IPS-NIHi7 (cell line): ENCODE measurements at regions not wholly inside any gene's neighbourhood (a gene's known extent, or its start where the extent isn't known, plus 50 kb on each side); places are given as distances from the start of the nearest gene placed in this dataset.

Source experiments
- DNase-seq: peaks from one replicate; pipeline ENCODE4 v3.0.0; 2012; ENCODE audit warnings: mixed read lengths; ENCODE audit errors: extremely low spot score

DNA sequence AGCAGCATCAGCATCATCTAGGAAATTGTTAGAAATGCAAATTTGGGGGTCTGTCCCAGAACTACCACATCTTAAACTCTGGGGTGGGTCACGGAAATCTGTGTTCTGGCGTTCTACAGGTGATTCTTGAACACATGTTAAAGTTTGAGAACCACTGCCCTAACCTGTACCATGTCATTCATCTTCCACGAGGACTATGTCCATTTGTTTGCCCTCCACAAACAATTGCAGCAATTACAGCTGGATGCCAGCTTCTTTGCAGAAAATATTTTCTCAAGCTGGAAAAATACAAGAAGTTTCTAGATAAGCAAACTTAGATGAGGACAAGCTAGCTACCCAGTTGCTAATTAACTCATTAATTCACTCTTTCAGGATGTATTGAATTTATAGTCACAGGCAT lies 54.1 kb downstream of the MAFB start:
- no peak for DNase-seq

DNA sequence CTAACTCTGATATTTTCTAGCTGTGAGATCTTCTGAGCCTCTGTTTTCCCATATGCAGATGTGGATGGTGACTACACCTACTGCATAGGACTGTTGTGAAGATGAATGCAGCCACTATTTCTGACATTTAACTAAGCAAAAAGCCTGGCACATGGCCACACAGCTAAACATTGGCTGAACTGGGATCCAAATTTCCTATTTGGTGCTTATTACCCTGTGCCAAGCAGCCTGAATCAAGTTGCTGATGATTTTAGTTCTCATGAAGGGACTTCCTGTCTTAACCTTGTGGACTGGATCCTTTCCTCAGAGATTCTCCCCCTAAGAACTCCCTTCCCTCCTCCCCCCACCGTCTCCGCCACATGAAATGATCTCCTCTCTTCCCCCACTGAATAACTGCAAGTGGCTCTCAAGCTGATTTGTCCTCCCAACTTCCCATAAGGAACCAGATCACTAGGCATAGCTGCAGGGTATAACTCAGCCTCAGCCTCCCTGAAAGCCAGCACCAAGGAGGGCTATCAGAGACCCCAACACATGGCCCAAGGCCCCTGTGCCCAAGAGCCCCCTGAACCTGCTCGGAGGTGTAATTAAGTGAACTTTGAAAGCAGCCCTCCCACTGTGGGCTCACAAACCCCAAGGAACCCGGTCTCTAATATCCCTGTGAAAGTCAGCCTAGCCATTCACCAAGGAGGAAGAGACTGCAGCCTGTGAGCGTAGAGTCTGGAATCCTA lies 55.7 kb downstream of the MAFB start:
- DNase-seq, result no peak

DNA sequence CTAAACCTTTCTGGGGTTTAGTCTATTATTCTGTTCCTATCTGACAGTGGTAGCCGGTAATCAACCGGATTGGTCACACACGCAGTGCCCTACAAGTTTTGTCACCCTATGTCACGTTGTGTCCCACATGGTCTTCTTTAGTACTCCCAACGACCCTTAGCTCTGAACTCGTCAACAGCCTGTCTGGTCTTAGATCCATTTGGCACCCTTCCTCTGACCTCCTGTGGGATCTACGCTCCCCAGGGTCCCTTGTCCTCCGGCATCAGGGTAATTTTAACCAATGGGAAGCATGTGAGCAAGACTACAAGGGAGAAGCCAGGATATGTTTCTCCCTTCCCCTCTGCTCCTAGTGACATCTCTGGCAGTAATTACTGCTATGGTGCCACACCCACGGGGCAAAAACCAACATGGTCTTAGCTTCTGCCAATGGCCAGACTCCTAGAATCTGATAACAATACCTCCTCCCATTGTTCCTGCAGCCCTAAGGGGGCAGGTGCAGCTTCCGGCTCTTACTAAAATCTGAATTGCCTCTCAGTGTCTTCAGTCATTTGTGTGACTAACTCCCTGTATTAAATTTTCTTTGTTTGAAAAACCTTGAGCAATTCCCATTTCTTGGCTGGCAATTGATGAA lies 56.6 kb downstream of the MAFB start:
- no peak for DNase-seq

DNA sequence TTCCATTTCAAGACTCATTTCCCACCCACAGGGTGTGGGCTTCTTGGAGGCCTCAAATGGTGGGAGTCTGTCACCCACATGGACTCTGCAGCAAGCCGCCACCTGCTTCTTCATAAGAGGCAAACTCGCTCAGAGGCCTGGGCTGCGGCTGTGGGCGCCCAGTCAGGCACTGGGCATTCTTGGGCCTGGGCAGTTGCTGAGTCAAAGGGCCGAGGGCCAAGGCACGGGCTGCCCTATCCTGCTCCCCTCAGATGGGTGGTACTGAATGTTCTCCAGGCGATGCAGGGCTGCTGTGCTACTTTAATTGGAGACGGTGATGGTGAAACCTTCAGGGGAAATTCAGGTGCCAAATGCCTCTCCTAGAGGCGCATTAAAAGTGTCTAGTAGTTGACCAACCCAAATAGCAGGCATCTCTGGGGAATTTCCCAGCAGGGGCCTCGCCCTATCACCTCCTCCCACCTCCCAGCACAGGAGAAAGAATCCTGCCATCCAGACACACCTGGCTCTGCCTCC lies 57.9 kb downstream of the MAFB start:
- no peak for DNase-seq

DNA sequence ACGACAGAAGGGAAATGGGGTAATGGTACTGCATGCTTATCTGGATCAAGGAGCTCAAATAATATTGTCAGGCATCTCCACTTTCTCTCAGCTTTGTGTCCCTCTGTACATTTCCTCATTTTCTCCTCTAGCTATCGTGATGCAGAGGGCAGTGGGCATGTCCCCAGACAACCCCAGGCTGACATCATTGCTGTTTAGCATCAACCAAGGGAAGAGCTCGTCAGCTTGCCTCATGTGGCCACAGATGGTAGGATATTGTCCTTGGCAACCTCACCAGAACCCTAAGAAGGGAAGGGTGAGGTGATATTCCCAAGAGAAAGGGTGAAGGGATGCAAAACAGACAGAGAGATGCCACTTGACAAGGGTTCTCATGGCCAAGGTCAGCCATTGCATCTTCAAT lies 58.3 kb downstream of the MAFB start:
- no peak for DNase-seq

DNA sequence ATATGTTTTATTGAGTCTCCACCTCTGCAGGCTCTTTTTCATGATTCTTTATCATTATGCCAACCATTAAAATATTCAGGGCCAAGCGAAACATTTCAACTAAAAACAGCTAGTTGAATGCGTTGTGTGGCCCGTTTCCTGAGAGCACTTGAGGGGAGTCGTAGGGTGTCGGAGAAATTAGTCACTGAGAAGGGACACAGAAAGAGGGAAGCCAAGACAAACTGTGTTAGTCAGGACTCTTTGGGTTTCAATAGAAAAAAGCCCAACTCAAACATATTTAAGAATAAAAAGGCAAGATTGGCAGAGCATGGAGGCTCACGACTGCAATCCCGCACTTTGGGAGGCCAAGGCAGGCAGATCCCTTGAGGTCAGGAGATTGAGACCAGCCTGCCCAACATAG lies 58.9 kb downstream of the MAFB start:
- DNase-seq, result no peak

DNA sequence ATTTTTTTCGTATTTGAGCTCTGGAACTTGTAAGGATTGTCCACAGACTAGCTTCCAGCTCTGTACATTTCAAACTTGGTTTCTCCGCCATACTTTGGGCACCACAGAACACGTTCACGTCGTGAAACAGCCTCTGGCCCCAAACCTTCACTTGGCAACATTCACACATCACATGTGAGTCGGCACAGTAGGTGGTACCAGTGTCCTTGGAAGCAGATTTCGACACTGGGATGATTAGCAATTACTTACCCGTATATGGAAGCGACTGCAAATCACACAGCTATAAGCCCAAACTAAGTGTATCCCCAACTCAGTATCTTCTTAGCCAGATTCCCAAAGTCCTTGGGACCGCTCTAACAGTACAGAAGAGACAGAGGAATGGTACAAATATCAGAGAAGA lies 60.2 kb downstream of the MAFB start:
- DNase-seq, result no peak

DNA sequence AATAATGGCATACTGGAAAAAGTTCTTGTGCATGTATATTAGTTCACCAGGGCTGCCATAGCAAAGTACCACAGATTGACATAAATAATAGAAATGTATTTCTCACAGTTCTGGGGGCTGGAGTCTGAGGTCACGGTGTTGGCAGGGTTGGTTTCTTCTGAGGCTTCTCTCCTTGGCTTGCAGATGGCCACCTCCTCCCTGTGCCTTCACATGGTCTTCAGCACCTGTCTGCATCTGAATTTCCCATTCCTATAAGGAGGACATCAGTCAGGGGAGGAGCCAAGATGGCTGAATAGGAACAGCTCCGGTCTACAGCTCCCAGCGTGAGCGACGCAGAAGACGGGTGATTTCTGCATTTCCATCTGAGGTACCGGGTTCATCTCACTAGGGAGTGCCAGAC lies 70.0 kb downstream of the MAFB start:
- DNase-seq, result peak; percentile 3

DNA sequence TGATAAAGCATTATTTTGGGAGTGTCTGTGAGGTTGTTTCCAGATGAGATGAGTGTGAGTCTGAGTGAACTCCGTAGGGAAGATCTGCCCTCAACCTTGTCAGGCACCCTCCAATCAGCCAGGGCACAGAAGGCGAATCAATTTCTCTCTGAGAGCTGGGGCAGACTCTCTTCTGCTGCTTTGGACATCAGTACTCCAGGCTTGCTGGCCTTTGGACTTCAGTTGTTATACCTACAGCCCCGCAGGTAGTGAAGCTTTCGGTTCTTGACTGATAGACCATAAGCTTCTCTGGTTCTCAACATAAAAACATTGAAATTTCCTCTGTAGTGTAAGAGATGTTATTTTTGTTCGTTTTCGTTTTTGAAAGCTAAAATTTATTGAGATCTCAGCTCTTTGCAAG lies 71.4 kb downstream of the MAFB start:
- no peak for DNase-seq

DNA sequence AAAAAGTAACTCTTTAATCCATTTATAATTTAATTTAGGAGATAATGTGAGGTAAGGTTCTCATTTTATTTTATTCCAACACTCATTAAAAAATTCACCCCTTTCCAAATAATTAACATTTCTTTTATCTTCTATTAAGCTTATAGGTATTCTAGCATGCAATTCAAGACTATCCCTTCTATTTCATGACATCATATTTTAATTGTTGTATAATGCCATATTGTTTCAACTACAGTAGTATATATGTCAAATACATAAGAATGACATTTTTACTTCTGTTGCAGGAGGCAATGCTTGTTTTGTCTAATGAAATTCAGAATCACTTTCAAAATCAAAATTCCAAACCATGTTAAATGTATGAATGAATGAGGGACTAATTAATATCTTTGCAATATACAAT lies 76.2 kb downstream of the MAFB start:
- DNase-seq, result no peak

DNA sequence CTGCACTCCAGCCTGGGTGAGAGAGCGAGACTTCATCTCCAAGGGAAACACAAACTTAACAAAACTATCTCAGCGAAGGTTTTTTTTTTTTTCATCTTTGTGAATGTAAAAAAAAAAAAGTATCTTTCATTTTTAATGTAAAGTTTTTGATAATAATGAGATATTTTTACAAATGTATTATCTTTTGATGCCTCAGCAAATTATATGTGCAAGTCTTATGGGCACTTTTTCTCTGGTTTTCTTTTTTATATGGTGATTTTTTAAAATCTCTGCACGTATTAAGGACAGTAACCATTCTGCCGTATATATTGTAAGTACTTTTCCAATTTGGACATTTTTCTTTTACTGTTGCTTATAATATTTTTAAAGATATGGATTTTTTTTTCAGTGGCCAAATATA lies 76.8 kb downstream of the MAFB start:
- DNase-seq, result no peak

DNA sequence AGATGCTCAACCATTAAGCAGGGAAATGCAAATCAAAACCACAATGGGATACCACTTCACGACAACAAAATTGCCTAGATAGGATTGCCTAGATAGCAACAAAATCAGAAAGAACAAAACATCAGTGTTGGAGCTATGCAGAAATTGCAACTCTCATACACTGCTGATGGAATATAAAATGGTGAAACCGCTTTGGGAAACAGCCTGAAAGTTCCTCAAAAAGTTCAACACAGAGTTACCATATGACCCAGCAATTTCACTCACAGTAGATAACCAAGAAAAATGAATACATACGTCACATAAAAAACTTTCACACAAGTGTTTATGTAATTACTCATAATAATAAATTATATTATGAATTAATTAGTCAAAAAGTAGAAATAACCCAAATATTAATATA lies 78.3 kb downstream of the MAFB start:
- no peak for DNase-seq

DNA sequence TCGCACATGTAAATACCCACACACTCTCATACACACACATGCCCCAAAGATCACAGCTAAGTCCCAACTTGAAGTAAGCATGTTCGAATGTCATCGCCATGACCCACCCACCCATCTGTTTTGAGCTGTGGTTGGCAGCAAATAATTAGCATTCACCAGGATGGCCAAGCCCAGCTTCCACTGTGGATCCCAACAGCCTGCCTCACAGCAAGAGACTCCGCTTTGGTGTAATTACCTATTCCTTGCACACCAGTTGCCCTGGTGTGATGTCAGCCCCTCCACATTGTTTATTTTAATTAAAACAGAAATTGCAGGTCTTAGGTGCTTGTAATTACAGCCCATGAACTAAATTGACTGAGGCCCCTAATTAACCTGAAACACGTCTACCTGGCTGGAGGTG lies 81.1 kb downstream of the MAFB start:
- no peak for DNase-seq

DNA sequence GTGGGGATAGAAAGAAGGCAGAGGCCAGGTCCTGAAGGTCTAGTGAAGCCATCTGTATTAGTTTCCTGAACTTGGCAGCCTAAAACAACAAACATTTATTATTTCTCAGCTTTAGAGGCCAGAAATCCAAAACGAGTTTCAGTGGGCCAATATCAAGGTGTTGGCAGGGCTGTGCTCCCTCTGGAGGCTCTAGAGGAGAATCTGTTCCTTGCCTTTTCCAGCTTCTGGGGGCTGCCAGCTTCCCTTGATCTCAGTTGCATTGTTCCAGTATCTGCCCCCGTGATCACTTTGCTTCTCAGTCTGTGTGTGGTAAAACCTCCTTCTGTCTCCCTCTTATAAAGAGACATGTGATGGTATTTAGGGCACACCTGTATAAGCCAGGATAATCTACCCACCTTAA lies 82.4 kb downstream of the MAFB start:
- no peak for DNase-seq

DNA sequence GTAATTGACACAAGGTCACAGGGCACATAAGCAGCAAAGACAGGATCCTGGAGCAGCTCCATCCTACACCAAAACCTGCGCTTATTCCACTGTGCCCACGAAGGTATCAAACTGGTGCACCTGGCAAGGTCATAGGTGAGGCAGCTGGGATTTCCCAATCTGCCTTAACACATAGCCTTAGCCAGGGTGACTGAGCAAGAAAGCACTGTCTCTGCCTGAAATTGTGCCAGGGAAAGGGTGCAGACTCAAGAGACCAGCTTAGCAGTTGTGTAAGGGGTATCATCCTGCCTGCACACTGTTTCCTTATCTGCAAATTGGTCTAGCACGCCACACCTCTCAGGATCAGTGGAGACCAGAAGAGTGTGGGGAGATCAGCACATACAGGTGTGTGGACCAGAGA lies 82.8 kb downstream of the MAFB start:
- no peak for DNase-seq

DNA sequence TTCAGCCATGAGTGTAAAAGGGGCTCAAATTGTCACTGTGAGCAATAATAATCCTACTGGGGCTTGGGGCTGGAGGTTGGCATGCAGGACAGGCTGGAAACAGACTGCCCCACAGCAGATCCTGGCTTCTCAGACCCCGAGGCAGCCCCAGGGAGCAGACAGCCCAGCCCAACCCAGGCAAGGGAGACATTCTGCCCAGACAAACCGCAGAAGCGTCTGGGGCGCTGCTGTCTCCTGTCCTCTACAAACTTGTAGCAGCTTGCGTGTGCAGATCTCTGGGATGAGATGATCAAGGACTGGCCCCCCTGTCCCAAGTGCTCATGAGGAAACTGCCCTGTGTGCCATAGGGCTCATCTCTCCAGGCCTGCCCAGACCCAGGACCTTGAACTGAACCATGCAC lies 84.6 kb downstream of the MAFB start:
- DNase-seq, result no peak

DNA sequence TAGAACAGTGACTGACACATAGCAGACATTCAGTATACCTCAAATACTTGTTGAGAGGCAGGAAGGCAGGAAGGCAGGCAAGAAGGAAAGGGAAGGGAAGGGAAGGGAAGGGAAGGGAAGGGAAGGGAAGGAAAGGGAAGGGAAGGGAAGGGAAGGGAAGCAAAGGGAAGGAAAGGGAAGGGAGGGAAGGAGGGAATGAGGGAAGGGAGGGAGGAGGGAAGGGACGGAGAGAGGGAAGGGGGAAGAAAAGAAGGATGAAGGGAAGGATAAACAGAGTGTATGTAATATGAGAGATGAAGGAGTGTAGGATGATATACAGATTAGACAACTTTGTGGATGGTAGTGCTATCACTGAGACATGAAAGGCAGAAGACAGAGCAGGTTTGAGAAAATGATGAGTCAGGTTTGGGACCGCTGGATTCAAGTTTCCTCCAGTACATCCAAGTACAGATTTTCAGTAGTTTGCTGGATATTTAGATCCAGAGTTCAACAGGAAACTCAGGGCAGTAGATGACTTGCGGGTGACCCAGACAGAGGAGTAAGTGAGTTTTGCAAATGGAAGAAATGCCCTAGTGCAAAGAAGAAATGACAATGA lies 85.9 kb downstream of the MAFB start:
- DNase-seq, result no peak

DNA sequence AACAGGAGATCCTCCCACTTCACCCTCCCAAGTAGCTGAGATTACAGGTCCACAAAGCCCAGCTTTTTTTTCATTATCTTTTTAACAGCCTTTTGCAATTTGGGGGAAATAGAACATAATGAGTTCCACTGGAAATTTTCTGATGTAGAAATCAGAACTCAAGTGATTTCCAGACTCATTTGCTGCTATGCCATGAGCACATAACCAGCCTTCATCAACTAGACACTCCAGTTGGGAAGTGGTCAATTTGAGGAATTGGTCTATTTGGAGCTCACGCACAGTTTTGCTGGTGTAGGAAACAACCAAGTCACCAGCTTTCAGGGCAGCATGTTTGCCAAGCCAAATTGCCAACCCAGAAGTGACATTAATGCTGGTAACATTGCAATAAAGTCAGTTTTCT lies 86.7 kb downstream of the MAFB start:
- DNase-seq, result no peak

DNA sequence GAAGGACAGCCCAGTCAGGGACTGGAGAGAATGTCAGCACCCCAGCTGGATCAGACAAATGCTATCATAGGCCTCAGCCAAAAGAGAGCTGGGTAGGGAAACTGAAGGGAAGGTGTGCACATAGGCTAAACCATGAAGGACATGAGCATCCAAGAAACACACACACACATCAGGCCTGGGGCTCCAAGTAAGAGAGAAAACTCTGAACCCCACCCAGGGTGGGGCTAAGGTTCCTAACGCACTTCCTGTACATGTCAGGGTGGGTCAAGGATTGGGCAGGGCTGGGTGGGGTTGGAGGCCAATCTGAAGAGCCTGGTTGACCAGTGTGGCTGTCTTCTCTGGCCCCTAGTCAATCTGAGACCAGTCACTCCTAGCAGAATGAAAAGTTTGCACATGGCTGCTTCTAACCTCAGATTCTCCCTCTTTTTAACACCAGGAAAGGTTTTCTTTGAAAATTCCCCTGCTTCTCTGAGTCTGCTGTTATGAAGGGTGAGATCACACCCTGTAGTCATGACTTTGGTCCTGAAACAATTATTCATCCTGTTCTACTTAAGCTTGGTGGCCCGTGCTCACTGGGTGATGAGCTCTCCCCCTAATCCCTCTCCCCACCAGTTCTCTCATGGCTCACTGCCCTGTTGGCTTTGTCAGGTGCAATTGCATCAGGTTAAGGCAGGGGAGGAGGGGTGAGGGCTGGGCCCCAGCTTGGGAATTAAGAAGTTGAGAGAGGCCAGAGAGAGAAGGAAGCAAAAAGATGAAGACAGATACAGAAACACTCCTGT lies 88.4 kb downstream of the MAFB start:
- no peak for DNase-seq

DNA sequence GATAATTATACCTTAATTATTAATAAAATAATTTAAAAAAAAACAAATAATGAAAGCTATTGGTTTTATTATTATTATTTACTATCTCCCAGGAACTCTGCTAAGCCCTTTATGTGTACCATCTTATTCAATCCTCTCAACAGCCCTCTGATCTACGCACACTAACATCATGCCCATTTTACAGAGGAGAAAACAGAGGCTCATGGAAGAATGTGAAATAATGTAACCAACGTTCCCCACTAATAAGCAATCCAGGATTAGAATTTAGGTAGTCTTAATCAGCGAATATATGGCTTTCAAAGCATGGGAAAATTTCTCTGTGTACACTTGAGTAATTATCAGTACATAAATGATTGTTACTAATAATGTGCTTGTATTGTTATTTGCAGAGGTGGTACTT lies 89.0 kb downstream of the MAFB start:
- no peak for DNase-seq

DNA sequence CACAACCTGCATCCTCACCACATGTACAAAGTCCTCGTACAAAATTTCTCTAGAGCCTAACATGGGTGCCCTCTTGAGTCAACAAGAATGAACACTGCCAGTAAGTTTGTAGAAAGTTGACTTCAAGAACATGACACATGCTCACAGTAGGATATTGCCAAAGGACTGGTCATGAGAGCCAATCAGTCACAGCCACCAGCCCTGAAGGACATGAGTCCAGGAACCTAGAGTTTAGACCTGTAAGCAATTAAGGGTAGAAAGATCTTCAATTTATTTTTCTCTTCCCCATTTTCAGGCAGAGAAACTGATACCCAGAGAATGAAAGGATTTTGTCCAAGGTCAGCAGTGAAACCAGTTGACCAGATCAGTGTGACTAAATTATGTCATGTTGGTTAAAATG lies 96.1 kb downstream of the MAFB start:
- DNase-seq, result no peak

DNA sequence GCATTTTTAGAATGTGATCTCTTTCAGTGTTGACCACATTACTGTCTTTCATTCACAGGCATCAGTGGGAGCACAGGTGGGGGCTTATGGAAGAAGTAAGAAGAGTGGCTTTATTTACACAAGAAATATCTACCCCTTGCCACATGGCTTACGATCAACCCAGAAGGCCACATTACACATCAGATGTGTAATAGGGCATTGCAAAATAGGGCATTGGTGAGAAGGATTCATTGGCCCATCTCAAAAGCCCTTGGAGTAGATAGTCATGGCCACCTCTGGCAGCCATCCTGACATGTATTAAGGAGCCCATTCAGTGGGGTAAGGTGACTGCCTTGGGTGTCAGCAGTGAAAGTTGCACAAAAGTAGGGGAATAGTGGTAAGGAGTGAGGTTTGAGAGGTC lies 97.5 kb downstream of the MAFB start:
- DNase-seq, result no peak

DNA sequence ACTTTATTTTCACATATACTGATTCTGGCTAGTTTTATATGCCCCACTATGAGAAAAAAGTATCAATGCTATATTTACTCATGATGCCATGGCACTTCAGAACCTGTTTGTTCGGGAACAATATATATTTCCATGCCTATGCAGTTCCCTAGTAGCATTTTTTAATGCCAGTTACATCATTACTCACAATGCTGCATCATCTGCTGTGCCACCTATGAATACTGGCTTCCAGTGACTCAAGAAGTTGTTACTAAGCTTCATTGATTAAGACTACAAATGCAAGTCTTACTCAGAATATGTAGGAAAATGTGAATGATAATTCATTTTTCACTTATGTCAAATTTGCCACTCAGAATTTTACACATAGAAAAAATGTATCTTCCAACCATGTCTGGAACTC lies 97.9 kb downstream of the MAFB start:
- DNase-seq, result no peak
